Left forelimb (tissue), 1 donor: ENCODE measurements at regions not wholly inside any gene's neighbourhood (a gene's known extent, or its start where the extent isn't known, plus 50 kb on each side); places are given as distances from the start of the nearest gene placed in this dataset.

Source experiments
- DNase-seq: peaks from one replicate; pipeline ENCODE4 v3.0.0-alpha.2; 2018; ENCODE audit warnings: low spot score

DNA sequence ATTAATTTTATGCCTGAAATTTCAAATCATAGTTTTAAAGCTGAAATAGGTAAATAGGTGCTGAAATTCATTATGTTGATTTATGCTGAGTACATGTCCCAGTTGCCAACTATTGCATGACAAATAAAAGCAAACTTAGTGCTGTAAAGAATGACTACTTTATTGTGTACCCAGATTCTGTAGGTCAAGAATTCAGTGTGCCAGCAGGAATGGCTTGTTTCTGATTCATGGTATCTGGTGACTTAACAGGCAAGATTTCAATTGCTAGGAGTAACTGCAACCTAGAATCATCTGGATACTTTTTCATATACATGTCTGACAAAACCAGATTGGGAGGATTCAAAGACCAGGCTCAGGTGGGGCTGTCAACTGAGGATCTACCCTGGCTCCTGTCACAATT lies 678.4 kb upstream of the ADAMTS5 start:
- no peak for DNase-seq

DNA sequence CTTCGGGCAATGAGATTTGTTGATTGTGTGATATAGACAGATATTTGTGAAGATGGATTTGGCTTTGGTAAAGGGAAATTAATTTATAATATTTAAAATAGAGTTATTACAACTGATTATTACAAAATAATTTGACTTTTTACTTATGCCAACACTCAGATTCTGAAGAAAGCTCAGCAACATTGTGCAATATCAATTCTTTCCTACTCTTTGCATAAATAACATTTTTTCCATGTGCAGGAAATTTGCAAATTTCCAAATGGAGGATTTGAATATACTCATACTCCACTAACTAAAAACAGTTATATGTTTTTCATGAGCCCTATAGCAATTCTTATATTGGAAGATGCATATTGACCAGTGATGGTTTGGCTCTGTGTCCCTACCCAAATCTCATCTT lies 676.4 kb upstream of the ADAMTS5 start:
- no peak for DNase-seq

DNA sequence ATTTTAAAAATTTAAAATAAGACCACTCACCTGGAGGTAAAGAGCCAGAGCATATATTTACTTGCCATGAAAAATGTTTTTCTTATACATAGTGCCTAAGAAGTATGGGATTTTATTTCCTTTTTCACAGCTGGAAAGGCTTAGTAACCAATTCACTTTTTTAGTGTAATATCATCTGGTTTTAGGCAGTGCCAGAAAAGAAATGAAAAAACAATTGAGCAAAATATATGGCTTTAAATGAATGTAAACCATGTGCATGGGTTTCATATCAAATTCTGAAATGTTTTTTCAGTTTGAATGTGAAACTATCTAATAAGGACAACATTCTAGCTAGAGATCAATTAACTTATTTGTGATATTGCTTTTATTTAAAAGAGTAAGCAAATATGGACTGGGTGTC lies 672.4 kb upstream of the ADAMTS5 start:
- DNase-seq = no peak

DNA sequence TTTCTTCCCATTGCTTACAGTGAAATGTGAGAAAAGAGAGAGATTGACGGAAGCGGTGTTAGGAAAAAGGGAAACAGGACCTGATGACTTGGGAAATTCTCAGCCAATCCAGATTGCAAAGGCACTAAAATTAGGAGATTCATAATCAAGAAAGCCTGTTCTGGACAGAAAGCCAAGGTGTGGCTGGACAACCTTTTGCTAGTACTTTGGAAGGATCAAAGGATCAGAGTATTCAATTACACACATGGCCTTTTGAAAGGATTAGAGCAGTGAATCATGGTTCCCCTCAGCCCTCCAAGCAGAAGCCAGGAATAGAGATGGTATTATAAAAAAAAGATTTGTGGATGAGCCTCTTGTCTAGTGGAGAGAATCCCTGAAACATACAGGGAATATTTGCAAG lies 669.8 kb upstream of the ADAMTS5 start:
- no peak for DNase-seq

DNA sequence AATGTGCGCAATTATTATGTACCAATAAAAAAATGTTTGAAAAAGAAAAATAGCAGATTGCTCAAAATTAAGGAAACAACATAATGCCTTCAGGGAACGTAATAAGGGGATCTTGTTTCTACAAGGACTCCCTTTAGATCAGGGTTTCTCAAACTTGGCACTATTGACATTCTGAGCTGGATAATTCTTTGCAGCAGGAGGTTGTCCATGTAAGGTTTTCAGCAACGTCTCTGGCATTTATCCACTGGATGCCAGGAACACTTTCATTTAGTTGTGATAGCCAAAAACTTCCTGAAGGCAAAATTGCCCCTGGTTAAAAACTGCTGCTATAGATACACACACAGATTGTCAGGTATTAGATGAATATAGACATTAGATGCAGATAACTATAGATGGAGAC lies 666.7 kb upstream of the ADAMTS5 start:
- no peak for DNase-seq

DNA sequence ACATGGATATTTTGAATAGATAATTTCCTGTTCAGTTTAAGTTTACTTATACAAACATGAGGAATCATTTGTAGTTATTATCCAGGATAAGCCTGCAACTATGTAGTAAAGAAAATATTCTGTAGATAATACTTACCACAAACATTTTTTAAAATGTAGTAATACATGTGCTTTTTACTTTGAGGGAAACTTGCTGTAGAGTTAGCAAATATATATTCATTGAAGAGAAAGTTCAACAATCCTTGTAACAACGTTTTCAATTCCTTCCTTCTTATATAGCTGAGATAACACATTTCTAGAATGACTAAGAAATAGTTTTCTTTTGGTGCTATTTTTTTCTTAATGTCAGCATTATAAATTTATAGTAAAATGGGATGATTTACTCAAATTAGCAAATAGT lies 664.6 kb upstream of the ADAMTS5 start:
- no peak for DNase-seq

DNA sequence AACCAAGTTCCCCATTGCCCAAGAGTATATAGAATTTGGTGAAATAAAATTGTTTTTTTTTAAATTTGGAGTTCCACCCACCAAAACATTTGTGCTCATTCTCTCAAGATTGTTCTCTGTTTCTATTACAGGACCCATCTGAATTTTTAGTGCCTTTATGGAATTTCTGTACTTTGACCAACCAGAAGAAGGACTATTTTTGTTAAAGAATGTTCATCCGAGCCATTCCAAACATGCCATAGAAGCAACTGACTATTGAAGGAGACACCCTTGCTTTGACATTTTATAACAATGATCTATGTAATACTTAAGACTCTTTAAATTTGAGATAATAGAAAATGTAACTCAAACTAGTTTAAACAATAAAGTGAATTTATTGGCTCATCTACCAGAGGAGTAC lies 655.7 kb upstream of the ADAMTS5 start:
- no peak for DNase-seq

DNA sequence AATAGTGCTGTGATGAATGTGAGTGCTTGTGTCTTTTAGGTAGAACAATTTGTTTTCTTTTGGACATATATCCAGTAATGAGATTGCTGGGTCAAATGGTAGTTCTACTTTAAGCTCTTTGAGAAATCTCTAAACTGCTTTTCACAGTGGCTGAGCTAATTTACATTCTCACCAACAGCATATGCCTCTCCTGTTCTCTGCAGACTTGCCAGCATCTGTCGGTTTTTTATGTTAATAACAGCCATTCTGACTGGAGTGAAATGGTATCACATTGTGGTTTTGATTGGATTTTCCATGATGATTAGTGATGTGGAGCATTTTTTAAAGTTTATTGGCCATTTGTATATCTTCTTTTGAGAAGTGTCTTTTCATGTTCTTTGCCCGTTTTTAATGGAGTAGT lies 647.3 kb upstream of the ADAMTS5 start:
- no peak for DNase-seq

DNA sequence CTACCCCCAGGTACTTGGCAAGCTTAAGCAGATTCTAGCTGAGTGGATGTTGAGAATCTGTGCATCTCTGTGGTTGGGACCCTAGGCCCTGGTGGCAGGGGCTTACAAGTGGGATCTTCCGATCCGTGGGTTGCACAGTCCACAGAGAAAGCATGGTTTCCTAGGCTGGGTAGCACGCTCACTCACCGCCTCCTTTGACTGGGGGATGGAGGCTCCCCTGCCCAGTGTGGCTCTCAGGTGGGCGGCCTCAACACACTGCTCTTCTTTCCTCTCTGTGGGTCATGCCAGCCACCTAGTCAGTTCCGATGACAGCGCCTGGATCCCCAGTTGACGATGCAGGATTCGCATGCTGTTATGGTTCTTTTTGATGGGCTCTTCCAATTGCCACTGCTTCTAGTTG lies 639.5 kb upstream of the ADAMTS5 start:
- no peak for DNase-seq

DNA sequence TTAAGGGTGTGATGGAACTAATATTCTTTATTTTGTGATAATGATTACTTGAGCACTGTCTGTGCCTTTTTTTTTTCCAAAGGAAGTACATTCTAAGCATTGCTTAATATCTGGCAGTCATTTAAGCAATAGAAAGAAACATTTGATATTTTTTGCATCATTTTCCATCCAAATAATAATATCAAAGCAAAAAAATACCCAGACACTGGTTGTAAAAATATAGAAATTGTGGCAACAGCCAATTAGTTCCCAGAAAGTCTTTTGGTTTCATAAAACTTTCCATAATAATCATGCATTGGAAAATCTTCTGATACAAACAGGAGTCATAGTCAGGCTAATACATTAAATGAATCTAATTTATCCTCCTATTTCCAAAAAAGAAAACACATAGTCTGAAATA lies 629.3 kb upstream of the ADAMTS5 start:
- no peak for DNase-seq

DNA sequence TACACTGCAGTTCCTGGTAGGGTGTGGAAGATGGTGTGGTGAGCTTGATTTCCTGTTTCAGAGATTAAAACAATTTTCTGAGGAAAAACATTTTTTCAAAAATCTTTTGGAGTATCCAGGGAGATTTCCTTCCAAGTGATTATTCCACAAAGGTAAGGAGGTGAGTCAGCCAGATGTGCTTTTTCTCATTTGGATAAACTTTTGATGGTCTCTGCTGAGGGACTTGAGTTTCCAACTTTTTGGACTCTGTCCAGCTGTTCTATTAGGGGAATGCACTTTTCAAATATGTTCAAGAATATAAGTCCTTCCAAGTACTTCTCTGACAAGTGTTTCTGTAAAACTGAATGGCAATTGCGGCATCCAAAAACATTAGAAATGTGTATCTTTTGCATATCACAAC lies 628.8 kb upstream of the ADAMTS5 start:
- no peak for DNase-seq

DNA sequence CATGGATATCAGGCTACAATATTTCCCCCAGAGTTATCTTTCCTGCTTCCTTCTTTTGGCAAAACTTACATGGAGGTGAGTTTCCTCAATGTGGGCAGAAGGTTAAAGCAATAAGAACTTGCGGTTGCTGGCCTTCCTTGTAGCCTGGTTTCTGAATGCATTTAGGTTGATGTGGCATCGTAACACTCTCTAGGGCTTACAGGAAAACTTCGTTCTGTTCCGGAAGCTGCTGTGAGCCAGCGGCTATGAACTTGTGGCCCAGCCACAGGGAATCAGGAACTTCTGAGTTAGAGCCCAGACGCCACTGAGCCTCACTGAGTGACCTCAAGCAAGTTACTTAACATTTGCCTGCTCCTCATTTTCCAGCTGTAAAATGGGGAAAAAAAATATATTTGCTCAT lies 623.4 kb upstream of the ADAMTS5 start:
- peak; percentile 69 for DNase-seq

DNA sequence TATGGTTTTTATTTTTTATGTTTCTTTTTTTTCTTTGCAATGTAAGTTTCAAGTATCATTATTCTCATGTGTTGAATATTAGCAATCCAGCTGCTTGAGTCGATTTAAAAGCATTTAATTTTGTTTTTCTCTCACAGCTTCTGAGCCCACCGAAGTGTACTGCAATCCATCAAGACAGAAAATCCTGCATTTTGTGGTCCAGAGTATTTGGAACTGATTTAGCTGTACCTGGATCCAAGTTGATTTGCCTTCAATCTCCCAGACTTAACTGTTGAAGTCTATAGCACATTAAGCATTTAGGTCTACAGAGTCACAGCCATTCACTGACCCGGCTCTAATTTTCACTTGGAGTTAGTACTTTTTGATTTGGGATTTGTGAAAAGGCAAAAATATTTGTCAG lies 622.9 kb upstream of the ADAMTS5 start:
- DNase-seq = no peak

DNA sequence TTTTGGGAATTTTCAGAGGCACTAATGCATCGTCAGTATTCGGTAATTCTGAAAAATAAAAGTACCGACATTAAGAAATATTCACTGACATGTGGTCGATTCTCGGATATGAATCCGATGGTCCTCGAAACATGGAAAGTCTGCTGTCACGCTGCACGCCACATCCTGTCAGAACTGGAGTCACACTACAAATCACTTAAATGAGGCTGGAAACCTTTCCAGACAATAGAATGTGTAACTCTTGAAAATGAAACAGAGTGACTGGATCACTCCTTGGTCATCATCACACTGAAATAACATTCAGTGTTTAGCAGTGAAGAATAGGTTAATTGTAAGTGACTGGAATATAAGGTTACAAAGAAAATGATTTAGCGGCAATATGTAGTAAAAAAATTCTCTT lies 620.1 kb upstream of the ADAMTS5 start:
- DNase-seq = no peak

DNA sequence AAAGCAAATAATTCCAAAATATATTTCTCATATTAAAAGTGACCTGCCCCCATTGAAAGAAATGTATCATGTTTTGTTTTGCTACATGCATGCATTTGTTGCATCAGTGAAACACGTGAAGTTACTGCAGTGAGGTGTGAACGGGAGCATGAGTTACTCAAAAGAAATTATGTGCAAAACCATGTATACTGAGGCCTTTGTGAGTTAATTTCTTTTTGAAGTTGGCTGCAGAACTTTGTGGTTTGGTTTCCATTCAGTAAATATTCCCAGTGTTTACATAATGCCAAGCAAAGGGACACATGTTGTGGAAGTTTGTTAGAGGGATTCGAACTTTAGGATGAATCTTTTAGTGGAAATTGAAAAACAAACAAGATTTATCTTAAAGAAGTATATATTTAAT lies 619.4 kb upstream of the ADAMTS5 start:
- no peak for DNase-seq

DNA sequence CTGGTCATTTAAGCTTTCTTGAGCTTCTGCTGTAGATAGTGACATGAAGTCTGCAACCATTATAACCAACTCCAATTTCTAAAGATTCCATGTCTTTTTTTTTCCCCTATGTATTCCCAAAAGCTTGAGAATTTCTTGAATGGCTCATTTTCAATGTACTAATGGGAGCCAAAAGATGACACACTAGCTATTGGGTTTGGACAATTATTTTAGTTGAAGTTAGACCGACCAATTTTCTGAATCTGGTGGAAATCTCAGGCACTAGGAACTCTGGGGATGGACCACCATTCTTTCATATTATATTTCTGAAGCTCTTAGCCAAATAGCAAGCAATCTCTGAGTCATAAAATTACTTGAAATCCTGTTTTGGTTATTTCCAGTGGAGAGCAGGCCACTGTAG lies 617.4 kb upstream of the ADAMTS5 start:
- no peak for DNase-seq

DNA sequence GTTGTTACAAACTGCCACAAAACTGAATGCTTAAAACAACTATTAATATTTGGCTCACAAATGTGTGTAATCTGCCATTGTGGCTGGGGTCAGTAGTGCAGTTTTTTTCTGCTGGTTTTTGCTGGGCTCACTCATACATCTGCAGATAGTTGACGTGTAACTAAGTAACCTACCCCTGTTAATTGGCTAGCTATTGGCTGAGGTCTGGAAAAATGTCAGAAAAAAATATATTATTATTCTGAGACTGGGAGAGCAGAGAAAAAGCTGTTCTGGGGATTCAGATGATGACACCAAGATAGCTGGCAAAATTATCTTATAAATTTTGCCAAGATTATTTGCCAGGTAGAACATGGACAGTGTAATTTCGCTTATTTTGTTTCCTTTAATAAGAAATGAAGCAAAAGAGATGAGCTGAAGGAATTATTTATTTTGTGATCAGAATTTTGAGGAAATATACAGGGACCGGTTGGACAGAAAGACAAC lies 616.1 kb upstream of the ADAMTS5 start:
- DNase-seq = no peak

DNA sequence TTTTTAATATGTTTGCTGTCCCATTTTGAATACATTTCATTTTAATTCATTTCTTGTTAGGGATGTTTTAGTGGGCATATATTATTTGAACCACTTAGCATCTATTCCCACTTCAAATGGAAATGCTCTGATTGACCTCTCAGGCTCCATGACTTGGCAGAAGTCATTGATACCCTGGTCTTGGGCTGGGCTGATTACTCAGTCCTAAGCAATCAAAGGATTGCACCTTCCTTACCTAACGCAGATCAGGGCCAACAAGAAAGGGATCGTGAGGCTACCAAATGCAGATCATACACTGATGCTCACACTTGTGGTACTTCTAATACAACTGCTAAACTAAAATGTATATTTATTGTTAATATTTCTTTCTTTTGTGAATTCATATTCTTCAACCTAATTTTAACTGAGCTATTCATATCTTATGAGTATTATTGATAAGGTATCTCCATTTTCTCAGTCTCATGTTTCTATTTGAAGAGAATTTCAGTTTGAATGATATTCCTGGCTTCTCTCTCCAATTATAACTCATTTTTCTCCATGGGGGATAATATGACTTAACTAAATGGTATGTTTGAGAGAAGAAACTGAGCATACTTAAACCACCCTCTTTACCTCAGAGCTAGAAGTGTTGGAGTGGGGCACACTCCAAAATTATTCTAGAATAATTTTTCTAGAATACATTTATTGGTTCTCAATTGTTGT lies 615.5 kb upstream of the ADAMTS5 start:
- DNase-seq = no peak

DNA sequence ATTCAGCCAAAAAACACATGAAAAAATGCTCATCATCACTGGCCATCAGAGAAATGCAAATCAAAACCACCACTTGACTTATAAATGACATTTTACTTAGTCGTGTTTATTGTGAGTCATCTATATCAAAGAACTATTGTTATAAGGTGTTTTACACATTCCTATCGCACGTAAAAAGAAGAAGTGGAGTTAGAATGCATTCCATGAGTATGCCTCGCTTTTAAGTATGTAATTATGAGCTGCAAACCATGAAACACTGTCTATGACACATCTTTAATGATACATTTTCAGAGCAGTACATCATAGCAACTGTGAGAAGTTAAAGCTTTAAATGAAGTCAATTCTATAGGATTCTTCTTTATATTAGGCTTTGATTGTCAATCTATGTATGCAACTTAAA lies 614.3 kb upstream of the ADAMTS5 start:
- no peak for DNase-seq

DNA sequence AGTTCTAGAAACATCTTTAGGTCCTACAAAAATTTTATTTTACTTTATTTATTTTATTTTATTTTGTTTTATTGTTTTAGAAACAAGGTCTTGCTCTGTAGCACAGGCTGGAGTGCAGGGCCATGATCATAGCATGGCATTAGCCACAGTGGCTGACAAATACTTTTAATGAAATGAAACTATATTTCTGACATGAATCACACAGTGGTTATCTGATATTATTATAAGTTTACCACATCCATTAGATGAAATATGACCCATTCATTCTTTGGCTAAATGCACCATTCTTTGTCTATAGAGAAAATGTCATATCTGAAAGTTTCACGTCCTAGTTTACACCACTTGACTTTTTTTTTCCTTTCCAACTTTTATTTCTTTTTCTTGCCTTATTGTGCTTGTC lies 613.4 kb upstream of the ADAMTS5 start:
- DNase-seq = no peak

DNA sequence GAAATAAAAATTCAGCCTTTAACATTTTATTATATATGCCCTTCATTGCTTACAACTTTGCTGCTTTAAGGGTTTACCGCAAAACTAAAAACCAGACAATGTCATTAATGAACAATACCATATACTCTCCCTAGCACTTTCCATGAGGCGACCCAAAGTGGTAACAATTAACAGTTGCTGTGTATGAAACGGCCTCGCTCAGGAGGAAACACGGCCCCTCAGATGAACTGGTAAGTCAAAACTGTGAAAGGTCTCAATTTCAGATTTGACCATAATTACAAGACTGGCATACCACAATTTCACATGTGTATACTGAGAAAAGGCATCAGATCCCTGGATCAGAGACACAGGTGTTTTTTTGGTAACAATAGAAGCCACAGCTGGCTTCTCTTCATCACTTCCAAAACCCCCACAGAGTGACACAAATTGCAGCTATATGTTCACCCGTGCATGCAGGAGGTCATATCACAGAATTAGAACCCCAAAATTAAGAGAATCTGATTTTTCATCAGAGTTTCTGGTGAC lies 611.9 kb upstream of the ADAMTS5 start:
- DNase-seq = no peak

DNA sequence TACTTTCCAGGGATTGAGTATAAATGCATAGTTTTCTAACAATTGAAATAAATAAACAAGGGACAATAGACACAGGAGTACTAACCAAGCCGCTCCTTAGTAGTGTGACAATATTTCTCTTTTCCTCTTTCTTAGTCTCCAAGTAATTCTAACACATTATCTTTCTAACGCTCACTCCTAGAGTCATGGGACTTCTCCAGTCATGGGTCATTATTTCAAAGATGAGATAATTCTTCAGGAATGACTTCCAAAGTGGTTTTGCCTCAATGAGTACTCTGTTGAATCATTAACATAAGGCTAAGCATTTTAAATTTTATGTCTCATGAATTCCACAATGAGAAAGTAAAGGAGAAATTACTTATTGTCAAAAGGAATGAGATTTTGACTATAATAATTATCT lies 605.8 kb upstream of the ADAMTS5 start:
- no peak for DNase-seq

DNA sequence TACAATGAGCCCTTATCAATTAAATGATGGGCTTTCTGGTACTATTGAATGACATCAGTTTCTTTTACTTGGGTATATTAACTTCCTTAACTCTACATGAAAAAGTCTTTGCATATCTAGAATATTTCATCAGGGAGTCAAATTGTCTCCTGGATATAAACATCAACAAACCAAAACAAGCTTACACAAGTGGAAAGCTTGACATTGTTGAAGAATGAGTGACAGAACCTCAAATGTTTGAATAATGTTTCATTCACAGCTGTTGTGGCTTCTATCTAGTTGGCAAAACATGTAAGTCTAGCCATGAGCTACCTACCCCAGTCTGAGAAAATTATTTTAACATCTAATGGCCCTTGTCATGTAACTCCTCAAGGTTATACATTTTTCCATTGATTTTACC lies 604.8 kb upstream of the ADAMTS5 start:
- DNase-seq = no peak

DNA sequence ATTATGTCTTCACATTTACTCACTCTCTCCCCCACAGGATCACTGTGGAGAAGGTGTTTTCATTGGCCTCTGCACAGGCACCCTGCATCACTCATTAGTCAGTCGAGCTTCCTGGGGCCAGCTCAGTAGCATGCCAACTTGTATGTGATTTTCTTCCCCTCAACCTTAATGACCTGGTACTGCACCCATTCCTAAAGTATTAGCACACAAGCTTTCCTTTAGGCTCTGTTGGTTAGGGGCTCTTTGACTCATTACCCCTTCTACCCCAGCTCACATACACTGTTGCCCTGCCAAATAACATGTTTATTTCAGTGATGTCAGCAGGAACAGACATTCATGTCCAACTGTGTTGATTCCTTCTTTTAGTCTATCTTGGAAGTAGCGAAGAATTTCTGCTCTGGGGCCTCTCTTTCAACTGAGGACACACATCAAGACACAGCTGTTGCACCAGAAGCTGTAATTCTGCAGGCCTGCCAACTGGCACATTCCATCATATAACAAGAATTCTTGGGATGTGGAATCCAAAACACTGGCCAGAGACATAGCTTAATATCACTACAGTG lies 603.5 kb upstream of the ADAMTS5 start:
- peak; percentile 74 for DNase-seq
